ENCODE measurements at regions not wholly inside any gene's neighbourhood (a gene's known extent, or its start where the extent isn't known, plus 50 kb on each side); places are given as distances from the start of the nearest gene placed in this dataset.

DNA sequence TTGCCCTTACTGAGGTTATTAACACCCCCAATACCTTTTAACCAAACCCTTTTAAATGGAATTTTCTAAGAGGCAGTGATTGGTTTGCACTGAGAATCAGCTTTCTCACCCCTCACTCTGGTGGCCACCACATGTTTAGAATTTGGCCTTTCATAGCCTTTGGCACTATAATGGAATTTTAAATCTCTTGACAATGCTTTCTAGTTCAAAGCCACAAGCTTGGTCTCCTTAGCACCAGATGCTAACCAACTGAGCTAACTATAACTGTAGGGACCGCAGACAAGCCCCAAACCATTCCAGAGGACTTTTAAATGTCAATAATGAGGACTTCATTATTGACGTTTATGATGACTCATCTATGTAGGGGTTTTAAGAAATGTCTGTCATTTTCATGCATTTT, 238.7 kb upstream of the SNX7 start:
- Histone ChIP-seq H2BK12ac (ENCODE audit: low read length) (no peak overlapping the region), H3K9me3 (ENCODE audit: insufficient read depth, low read depth, low read length) (no peaks in the 10 kb centered on the region), H3K18ac (ENCODE audit: low read length) (no peak overlapping the region), H2AFZ (ENCODE audit: insufficient read depth, low read length, poor library complexity) (no peak overlapping the region), H2BK5ac (ENCODE audit: low read depth, low read length, poor library complexity) (no peak overlapping the region), H3K4me2 (ENCODE audit: low read length) (no peak overlapping the region), H3K27me3 (ENCODE audit: insufficient read depth, low read length) (no peaks in the 10 kb centered on the region), H3K79me2 (ENCODE audit: control insufficient read depth, insufficient read depth, low read length, poor library complexity) (no peaks in the 10 kb centered on the region), H3K4me1 (ENCODE audit: control insufficient read depth in 1 of 2, insufficient read depth in 2 of 2, low read length in 2 of 2) (no peaks in the 10 kb centered on the region), H2BK120ac (ENCODE audit: insufficient read depth, low read length, poor library complexity) (no peak overlapping the region), H3K36me3 (ENCODE audit: control insufficient read depth in 1 of 2, insufficient read depth in 2 of 2, low read length in 2 of 2) (no peaks in the 10 kb centered on the region), H3K4ac (ENCODE audit: low read depth, low read length) (no peak overlapping the region), H3K27ac (ENCODE audit: low read depth, low read length) (no peak overlapping the region), H2AK5ac (ENCODE audit: low read length) (no peak overlapping the region), H3K9ac (ENCODE audit: low read length) (no peak overlapping the region), H4K12ac (ENCODE audit: low read depth, low read length) (no peak overlapping the region), H3K23ac (ENCODE audit: low read length) (no peak overlapping the region), H3K79me1 (ENCODE audit: low read length) (no peaks in the 10 kb centered on the region), H3K4me3 (ENCODE audit: low read depth, low read length) (no peak overlapping the region), H4K91ac (ENCODE audit: low read depth, low read length) (no peak overlapping the region), H3K14ac (ENCODE audit: low read length) (no peak overlapping the region), H4K8ac (ENCODE audit: low read depth, low read length) (no peak overlapping the region)
- no peak for DNase-seq
- no CpG with 5 or more reads among the region's 2 CpGs for WGBS (ENCODE audit: extremely low coverage, insufficient coverage, insufficient read length)

DNA sequence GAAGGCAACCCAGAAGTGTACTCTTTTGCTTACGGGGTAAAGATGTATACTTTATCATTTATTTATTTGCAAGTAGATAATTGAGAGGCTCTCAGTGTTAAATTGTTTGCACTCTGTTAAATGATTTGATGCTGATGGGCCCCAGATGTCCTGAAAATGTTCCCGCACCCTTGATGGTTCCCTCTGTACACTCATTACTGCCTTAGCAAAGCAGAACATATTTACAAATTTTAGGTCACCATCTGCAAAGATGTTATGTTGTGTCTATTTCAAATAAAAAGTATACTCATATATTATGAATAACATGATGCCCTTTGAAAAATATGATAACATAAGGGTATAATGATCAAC, 240.5 kb upstream of the SNX7 start:
- Histone ChIP-seq H2BK120ac (ENCODE audit: insufficient read depth, low read length, poor library complexity) (no peak overlapping the region), H3K79me2 (ENCODE audit: control insufficient read depth, insufficient read depth, low read length, poor library complexity) (no peaks in the 10 kb centered on the region), H2BK12ac (ENCODE audit: low read length) (no peak overlapping the region), H4K91ac (ENCODE audit: low read depth, low read length) (no peak overlapping the region), H3K14ac (ENCODE audit: low read length) (no peak overlapping the region), H3K36me3 (ENCODE audit: control insufficient read depth in 1 of 2, insufficient read depth in 2 of 2, low read length in 2 of 2) (no peaks in the 10 kb centered on the region), H3K4me3 (ENCODE audit: low read depth, low read length) (no peak overlapping the region), H3K27me3 (ENCODE audit: insufficient read depth, low read length) (no peaks in the 10 kb centered on the region), H3K18ac (ENCODE audit: low read length) (no peak overlapping the region), H3K9ac (ENCODE audit: low read length) (no peak overlapping the region), H3K79me1 (ENCODE audit: low read length) (no peaks in the 10 kb centered on the region), H2AK5ac (ENCODE audit: low read length) (no peak overlapping the region), H3K4me2 (ENCODE audit: low read length) (no peak overlapping the region), H2BK5ac (ENCODE audit: low read depth, low read length, poor library complexity) (no peak overlapping the region), H4K8ac (ENCODE audit: low read depth, low read length) (no peak overlapping the region), H3K4me1 (ENCODE audit: control insufficient read depth in 1 of 2, insufficient read depth in 2 of 2, low read length in 2 of 2) (no peaks in the 10 kb centered on the region), H3K27ac (ENCODE audit: low read depth, low read length) (no peak overlapping the region), H4K12ac (ENCODE audit: low read depth, low read length) (no peak overlapping the region), H3K9me3 (ENCODE audit: insufficient read depth, low read depth, low read length) (no peaks in the 10 kb centered on the region), H2AFZ (ENCODE audit: insufficient read depth, low read length, poor library complexity) (no peak overlapping the region), H3K4ac (ENCODE audit: low read depth, low read length) (no peak overlapping the region), H3K23ac (ENCODE audit: low read length) (no peak overlapping the region)
- no peak for DNase-seq
- WGBS (ENCODE audit: extremely low coverage, insufficient coverage, insufficient read length), result no CpG with 5 or more reads among the region's 2 CpGs

DNA sequence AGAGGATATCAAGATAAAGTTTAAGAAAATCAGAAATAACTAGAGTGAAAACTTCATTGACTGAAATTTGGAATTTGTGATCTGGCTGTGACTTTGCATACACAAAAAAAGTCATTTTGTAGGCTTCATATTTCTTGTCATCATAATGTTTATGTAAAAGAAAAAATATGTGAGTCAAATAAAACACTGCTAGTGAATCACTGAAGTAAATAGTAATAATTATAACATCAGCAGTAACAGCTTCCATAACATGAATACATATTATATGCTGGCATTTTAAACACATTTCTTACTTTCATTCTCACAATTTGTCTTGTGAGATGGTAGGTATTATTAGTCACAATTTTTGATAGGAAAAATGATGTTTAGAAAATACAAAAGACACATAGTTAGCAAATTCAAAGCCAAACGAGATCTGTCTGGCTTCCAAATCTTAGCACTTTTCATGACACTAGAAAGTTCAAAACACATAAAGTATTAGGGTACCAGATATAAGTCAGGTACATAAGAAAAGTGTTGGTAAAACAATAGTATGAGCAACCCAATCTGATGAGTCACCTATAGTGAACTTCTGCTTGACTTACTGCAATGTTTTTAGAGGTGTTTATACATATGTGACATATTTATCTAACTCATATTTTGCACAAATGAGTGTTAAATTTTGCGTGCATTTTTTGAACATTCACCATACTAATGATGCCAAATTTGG, 241.0 kb upstream of the SNX7 start:
- no peak overlapping the region for H3K18ac ChIP-seq (ENCODE audit: low read length)
- H2BK5ac ChIP-seq (ENCODE audit: low read depth, low read length, poor library complexity), result no peak overlapping the region
- no peak overlapping the region for H3K4ac ChIP-seq (ENCODE audit: low read depth, low read length)
- no peaks in the 10 kb centered on the region for H3K79me2 ChIP-seq (ENCODE audit: control insufficient read depth, insufficient read depth, low read length, poor library complexity)
- H3K36me3 ChIP-seq (ENCODE audit: control insufficient read depth in 1 of 2, insufficient read depth in 2 of 2, low read length in 2 of 2), result no peaks in the 10 kb centered on the region
- no CpG with 5 or more reads among the region's 2 CpGs for WGBS (ENCODE audit: extremely low coverage, insufficient coverage, insufficient read length)
- no peak overlapping the region for H3K4me3 ChIP-seq (ENCODE audit: low read depth, low read length)
- DNase-seq, result no peak
- H3K4me1 ChIP-seq (ENCODE audit: control insufficient read depth in 1 of 2, insufficient read depth in 2 of 2, low read length in 2 of 2), result no peaks in the 10 kb centered on the region
- no peak overlapping the region for H2BK120ac ChIP-seq (ENCODE audit: insufficient read depth, low read length, poor library complexity)
- H4K91ac ChIP-seq (ENCODE audit: low read depth, low read length), result no peak overlapping the region
- H3K14ac ChIP-seq (ENCODE audit: low read length), result no peak overlapping the region
- no peak overlapping the region for H2AFZ ChIP-seq (ENCODE audit: insufficient read depth, low read length, poor library complexity)
- H4K12ac ChIP-seq (ENCODE audit: low read depth, low read length), result no peak overlapping the region
- H4K8ac ChIP-seq (ENCODE audit: low read depth, low read length), result no peak overlapping the region
- H3K9ac ChIP-seq (ENCODE audit: low read length), result no peak overlapping the region
- no peaks in the 10 kb centered on the region for H3K27me3 ChIP-seq (ENCODE audit: insufficient read depth, low read length)
- H3K79me1 ChIP-seq (ENCODE audit: low read length), result no peaks in the 10 kb centered on the region
- no peaks in the 10 kb centered on the region for H3K9me3 ChIP-seq (ENCODE audit: insufficient read depth, low read depth, low read length)
- H3K4me2 ChIP-seq (ENCODE audit: low read length), result no peak overlapping the region
- no peak overlapping the region for H2BK12ac ChIP-seq (ENCODE audit: low read length)
- H2AK5ac ChIP-seq (ENCODE audit: low read length), result no peak overlapping the region
- H3K27ac ChIP-seq (ENCODE audit: low read depth, low read length), result no peak overlapping the region
- no peak overlapping the region for H3K23ac ChIP-seq (ENCODE audit: low read length)

DNA sequence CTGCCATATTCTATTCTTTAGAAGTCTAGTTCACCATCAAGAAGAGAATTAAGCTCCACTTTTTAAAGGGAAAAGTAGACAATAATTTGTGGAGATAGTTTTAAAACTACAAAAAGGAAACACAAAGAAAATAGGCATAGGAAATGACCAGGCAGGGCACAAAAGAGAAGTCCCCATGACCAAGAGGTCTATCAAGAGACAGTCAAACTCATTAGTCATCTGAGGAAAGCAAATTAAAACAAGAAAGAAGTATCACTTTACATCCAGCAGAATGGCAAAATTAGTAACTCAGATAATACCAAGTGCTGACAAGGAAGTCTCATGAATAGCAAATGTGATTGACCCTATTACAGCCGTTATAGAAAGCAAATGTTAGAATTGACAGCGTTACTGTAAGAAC, 243.7 kb upstream of the SNX7 start:
- no peak for DNase-seq
- H3K79me2 ChIP-seq (ENCODE audit: control insufficient read depth, insufficient read depth, low read length, poor library complexity), result no peaks in the 10 kb centered on the region
- H3K14ac ChIP-seq (ENCODE audit: low read length), result no peak overlapping the region
- H3K79me1 ChIP-seq (ENCODE audit: low read length), result no peaks in the 10 kb centered on the region
- H4K12ac ChIP-seq (ENCODE audit: low read depth, low read length), result no peak overlapping the region
- no peak overlapping the region for H3K23ac ChIP-seq (ENCODE audit: low read length)
- no peak overlapping the region for H4K8ac ChIP-seq (ENCODE audit: low read depth, low read length)
- H3K4me2 ChIP-seq (ENCODE audit: low read length), result no peak overlapping the region
- H2BK12ac ChIP-seq (ENCODE audit: low read length), result no peak overlapping the region
- H3K4ac ChIP-seq (ENCODE audit: low read depth, low read length), result no peak overlapping the region
- no peak overlapping the region for H2BK120ac ChIP-seq (ENCODE audit: insufficient read depth, low read length, poor library complexity)
- no CpG with 5 or more reads among the region's 2 CpGs for WGBS (ENCODE audit: extremely low coverage, insufficient coverage, insufficient read length)
- H3K18ac ChIP-seq (ENCODE audit: low read length), result no peak overlapping the region
- H3K4me1 ChIP-seq (ENCODE audit: control insufficient read depth in 1 of 2, insufficient read depth in 2 of 2, low read length in 2 of 2), result no peaks in the 10 kb centered on the region
- no peak overlapping the region for H3K27ac ChIP-seq (ENCODE audit: low read depth, low read length)
- no peak overlapping the region for H2AK5ac ChIP-seq (ENCODE audit: low read length)
- H4K91ac ChIP-seq (ENCODE audit: low read depth, low read length), result no peak overlapping the region
- no peak overlapping the region for H3K9ac ChIP-seq (ENCODE audit: low read length)
- no peak overlapping the region for H2AFZ ChIP-seq (ENCODE audit: insufficient read depth, low read length, poor library complexity)
- H3K9me3 ChIP-seq (ENCODE audit: insufficient read depth, low read depth, low read length), result no peaks in the 10 kb centered on the region
- no peak overlapping the region for H3K4me3 ChIP-seq (ENCODE audit: low read depth, low read length)
- no peaks in the 10 kb centered on the region for H3K27me3 ChIP-seq (ENCODE audit: insufficient read depth, low read length)
- H3K36me3 ChIP-seq (ENCODE audit: control insufficient read depth in 1 of 2, insufficient read depth in 2 of 2, low read length in 2 of 2), result no peaks in the 10 kb centered on the region
- H2BK5ac ChIP-seq (ENCODE audit: low read depth, low read length, poor library complexity), result no peak overlapping the region

Measured in trophoblast cell (in vitro differentiated cells and primary cell).